HG02763 (cell line): ENCODE measurements at regions not wholly inside any gene's neighbourhood (a gene's known extent, or its start where the extent isn't known, plus 50 kb on each side); places are given as distances from the start of the nearest gene placed in this dataset.

ENCODE experiments used
- ATAC-seq: cut with Tn5 transposase; IDR thresholded peaks from one replicate; pipeline ENCODE4 v1.9.1; 2021; ENCODE audit warnings: mild to moderate bottlenecking, moderate library complexity; ENCODE audit not compliant: unreplicated experiment

DNA sequence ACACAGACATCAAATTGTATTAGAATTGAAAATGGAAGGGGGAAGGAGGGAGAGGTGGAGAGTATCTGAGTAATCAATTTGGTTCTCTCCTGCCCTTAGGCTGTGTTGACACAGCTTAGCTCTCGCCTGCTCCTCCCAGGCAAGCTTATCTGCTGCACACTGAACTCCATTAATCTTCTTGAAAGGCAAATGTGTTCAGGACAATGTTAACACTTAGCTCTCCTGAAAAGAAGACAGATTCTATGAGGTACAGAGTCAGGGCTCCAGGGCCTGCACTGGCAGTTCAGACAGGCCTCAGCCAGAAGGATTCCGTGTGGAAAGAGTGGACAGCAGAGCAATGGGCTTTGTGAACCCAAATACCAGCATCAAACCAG lies 430.0 kb upstream of the TNP1 start:
- no peak for ATAC-seq

DNA sequence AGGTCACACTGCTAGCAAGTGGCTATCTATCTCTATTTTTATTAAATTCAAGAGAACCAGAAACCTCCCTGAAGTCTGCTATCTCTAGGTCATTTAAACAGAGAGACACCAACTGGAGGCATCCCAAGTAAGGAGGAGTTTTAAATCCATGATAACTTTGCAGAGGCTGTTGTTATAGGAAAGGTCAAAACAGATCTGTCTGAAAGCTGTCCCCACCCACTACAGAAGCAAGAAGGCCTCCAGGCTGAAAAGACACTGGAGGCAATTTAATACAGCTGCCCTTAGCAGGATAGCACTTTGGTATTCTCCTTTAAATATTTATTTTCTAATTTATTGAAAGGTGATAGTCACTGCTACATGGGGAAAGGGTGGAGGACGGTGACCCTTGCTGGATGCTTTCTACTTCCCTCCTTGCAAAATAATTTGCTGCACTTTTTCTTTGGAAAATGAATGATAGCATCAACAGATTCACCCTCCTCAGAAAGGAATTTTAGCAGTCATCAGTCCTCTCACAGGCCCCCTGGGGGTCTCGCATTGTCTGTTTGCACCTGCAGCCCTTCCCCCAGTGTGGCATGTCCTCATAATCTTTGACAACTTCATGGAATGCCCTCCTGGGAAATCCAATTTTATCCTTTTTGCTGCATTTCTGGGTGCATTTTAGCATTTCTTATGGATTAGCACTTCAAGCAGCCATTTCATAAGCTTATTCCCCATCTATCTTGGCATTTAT lies 429.5 kb upstream of the TNP1 start:
- ATAC-seq, result no peak

DNA sequence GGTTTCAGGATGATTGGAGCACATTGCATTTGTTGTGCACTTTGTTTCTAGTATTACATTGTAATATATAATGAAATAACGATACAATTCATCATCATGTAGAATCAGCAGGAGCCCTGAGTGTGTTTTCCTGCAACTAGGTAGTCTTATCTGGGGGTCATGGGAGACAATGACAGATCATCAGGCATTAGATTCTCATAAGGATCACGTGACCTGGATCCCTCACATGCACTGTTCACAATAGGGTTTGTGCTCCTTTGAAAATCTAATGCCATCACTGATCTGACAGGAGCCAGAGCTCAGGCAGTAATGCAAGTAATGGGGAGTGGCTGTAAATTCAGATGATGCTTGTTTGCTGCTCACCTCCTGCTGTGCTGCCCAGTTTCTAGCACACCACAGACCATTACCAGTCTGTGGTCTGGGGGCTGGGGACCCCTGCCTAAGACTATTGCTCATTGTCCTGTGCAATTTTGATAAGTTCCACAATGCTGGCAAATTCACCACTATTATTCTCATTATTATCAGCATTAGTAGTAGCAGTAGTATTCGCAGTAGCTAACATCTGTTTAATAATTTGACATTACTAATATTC lies 428.7 kb upstream of the TNP1 start:
- no peak for ATAC-seq

DNA sequence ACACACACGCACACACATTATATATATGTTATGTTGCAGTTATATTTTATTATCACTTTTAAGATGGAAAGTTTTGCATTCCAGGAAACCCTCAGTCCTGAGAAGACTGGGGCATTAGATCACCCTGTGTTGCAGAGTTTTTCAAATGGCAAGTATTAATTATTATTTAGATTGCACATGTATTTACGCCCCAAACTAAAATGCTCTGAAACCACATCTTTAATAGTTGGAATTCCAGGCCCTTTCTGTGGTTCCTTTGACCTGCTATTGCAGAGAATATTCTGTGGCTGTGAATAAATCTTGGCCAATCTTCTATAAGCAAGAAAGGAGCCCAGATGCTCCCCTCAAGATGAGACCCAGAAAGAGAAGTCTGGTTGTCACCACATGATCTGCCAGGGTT lies 427.0 kb upstream of the TNP1 start:
- no peak for ATAC-seq

DNA sequence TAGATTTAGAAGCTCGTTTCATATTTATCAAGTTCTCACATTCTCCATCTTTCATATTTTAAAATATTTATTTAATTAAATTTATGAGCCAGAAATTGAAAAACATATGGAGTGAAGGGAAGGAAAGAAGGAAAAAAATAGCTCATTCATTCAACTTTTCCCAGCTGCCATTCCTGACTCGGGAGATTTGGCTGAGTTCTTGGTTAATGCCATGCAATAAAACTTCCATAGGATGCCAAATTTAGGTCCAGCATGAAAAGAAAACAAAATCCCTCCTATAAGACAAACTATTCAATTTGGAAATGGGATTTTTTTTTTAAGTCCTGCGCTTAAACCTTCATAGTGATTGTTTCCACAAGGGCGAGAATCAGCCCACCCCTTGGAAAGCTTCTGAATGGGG lies 426.1 kb upstream of the TNP1 start:
- ATAC-seq, result no peak

DNA sequence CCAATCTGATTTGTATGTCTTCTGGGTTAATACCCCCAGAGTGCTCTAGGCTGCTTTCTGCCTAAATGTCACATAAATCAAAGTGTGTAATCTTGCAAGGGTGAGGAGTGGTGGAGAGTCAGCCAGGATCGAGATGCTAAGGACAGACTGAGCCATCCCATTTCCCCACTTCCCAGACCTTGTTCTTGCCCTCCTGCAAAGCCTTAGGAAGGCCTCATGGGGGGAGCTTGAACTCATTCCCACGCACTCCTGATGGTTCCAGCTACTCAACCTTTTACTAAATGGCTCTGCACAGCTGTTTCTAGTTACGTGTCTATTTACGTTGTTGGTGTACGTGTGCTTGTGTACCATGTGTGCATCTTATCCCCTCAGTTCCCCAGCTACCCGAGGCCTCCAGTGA lies 423.6 kb upstream of the TNP1 start:
- ATAC-seq, result no peak

DNA sequence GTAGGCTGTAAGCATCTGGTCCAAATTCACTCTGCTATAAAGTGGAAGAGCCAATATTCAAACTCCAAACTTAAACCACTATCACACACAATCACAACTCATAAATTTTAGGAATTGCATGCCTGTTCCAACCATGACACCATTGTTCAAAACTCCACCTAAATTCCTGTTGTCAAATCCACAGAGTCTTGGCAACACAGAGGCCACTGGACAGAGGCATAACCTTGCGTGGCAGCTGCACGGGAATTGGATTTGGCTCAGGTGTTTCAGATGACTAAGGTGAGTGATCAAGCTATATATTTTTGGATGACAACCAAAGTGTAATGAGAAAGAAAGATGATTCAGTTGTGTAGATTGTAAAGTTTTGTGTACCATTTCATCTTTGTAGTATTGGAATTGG lies 422.7 kb upstream of the TNP1 start:
- no peak for ATAC-seq

DNA sequence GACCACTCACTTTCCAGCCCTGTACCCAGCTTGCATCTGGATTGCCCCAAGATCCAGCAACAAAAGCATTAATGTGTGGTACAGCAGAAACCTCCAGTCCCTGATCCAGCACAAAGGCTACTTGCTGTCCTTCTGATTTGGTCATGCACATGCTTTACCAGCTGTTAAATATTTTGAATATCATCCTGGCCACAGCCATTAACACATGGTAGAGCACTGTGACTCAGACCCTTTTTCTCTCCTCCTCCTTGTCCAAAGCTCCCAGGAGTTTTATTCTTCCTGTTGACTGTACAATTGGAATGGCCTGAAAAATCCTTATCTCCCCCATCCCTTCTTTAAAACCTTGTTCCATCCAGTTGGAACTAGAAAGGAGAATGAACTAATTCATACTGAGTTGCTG lies 419.7 kb upstream of the TNP1 start:
- no peak for ATAC-seq

DNA sequence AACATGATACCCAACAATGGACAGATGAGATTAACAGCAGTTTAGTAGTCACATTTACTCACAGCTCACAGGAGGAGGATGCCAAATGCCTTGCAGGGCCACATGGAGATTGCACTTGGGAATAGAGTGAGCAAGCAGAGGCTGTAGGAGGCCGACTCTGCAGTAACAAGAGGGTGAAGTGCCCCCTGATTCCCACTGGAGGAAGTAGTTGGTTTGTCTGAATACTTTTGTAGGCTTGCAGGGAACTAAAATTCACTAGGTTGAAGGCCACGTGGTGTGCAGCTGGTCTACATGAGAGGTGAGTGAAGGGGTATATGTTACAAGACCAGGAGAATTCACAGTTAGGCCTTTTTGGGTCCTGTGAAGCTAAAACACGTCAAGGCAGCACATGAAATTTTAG lies 419.3 kb upstream of the TNP1 start:
- no peak for ATAC-seq

DNA sequence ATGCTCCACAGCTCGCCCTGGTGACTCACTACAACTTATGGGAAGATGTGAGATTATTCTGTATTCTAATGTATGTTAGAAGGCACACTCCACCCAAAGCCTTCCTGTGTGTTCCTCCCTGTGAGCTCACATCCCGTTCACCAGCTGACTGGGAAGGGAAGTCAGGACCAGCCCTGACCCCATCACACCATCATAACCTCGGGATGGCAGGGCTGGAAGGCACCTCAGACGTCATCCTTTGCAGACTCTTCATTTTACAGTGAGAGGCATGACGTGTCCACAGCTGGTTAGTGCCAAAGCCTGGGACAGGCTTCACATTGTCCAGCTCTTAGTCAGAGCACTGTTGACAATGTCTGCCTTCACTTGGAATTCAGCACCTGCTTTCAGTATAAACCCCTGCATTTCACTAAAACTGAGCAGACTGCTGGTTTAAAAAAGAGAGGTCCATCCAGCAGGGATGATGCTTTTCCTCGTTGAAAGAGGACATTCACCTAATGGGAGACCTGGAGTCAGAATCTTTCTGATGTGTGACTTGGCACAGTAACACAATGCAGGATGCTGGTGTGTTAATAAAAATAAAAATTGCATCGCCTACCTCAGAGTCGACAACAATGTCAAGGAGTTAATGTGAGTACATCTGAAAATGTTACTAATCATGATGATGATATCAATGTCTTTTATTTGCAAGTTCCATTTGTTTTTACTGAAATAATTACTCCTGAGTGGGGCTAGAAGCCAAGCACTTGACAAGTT lies 418.0 kb upstream of the TNP1 start:
- no peak for ATAC-seq

DNA sequence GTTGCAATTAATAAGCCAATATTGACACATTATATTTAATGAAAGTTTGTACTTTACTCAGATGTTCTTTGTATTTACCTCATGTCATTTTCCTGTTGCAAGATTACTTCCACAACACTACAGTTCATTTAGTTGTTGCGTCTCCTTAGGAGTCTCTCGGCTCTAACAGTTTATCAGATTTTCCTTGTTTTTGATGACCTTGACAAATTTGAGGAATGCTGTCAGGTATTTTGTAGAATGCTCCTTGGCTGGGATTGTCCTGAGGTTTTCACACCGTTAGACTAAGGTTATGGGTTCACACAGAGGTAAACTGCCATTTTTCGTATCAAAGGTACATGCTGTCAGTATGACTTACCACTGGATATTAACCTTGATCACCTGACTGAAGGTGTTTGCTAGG lies 416.6 kb upstream of the TNP1 start:
- no peak for ATAC-seq

DNA sequence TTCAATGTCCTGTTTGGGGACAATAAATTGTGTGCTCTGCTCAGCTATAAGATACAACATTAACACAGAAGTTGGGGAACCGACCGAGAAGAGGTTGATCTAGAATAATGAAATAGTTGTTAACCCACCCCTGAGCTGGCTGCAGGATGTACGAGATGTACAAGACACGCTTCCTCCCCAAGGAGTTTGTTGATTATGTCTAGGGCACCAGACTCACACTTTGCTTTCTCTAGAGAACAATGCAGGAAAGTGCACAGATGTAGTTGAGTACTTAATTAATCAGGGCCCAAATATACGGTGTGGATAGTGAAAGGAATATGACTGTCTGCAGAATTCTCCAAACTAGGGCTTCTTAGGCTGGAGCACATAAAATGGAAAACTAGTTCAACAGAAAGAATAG lies 415.2 kb upstream of the TNP1 start:
- ATAC-seq, result no peak

DNA sequence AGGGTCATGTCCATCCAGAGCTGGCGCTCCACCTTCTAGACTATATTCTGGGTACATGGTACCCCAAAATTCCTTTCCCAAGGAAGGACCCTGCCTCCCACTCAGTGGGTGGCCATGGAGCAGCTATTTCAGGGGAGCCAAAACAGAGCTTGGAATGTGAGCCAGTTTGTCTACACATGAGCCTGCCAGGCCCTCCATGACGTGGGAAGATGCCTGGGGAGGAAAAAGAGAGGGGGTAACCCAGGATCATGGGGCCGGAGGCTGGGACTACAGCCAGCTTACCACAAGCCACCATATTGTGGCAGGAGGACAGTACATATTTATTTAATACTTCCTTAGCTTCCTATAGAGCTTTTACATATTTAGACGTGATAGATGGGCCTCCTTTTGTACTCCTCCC lies 414.7 kb upstream of the TNP1 start:
- no peak for ATAC-seq

DNA sequence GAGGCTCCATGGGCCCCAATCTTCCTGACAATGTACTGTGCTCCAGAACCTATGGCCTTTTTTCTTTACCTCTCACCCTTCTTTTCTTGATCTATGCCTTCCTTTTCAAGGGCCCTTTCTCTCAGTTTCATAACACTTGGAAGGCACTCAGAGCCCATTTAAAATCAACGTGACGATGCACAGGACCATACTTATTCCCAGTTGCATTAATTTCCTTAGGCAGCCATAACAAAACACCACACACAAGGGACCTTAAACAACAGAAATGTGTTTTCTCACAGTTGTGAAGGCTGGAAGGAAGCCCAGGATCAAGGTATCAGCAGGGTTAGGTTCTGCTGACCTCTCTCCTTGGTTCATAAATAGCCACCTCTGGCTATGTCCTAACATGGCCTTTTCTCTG lies 414.0 kb upstream of the TNP1 start:
- no peak for ATAC-seq

DNA sequence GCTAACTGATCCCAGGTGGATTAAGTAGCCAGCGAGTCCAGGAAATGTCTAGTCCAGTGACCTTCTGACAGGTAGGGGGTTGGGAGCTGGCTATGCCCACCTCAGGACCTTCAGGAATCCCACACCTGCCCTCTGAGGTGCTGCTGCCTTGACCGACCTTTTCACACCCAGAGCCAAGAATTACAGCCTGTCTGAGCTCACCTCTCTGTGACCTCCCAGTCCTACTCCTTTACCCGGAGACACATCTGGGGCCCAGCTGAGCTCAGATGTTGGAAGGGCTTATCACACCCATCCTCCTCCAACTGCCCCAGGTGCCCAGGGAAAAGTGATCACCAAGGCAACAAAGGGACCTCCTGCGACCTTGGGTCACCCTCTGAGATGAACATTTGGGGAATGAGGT lies 413.3 kb upstream of the TNP1 start:
- ATAC-seq, result no peak

DNA sequence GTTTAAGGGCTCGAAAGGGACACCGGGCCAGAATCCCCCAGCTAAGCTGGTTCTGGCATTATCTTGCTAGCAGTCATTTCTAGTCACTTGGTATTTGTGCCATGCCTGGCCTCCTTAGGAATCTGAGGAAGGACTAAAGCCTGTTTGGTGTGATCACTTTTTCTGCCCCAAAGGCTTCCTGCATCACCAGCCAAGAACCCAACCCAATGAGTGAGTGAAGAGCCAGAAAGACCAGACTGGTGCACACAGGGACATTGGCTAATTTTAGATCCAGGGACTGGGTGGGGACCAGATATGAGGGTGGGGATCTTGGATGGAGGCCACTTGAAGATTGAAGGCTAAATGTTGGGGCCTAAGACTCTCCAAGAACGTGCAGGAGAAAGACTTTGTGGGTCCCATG lies 411.9 kb upstream of the TNP1 start:
- no peak for ATAC-seq

DNA sequence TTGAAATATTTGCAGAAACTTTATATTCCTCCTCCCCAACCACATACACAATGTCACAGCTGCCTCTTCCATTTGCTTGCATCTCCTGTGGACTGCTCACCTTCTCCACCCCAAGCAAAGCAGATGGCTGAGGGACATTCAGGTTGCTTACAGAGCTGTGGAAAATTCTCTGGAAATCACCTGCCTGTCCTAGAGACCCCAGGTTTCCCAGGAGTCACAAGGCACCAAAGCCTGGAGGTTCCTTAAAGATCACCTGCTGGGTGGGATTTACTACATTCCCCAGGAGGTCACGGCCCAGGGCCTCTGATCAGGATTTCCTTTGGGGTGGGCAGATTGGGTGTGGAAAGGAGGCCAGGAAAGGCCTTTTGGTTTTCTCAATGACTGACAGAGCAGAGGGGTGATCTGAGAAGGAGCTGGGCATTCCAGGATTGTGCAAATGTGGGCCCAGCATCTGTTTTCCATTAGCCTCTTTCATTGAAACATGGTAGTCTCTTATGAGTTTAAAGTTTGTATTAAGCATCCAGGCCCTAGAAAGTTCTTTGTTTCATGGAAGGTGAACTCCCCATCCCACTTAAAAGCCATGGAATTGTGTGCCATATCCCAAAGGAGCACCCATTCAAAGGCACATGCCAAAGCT lies 410.7 kb upstream of the TNP1 start:
- no peak for ATAC-seq

DNA sequence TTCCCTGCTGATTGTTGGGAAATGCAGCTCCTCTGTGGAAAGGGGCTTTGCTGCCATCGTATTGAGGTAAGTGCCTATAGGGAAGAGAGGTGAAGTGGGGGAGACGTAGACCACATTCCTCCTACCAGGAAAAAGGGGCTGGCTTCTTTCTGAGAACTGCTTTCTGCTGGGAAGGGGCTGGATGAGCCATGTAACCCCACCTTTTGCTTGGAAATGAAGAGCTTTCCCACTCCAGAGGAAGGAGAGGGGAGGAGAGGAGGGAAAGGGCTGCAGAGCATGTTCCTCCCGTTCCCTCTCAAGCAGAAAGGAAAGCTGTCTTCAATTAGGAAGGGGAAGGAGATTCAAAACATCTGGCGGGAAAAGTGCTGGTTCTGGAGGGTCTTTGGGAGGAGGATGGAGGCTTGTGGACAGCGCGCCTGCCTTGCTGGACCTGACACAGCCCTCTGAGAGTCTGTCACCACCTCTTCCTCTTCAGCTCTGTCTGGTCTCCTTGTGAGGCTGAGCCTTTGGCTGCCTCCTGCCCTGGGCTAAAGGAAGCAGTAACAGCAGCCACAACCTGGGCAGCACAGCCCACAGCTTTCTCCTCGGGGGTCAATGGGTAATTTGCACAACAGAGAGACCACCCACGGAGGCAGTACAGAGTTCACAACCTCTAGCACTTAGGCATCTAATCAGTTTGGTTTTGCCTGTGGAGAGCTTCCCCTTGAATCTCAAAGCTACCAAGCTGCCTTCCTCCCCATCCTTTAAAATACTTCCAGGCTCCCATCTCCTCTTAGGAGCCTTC lies 410.0 kb upstream of the TNP1 start:
- no peak for ATAC-seq

DNA sequence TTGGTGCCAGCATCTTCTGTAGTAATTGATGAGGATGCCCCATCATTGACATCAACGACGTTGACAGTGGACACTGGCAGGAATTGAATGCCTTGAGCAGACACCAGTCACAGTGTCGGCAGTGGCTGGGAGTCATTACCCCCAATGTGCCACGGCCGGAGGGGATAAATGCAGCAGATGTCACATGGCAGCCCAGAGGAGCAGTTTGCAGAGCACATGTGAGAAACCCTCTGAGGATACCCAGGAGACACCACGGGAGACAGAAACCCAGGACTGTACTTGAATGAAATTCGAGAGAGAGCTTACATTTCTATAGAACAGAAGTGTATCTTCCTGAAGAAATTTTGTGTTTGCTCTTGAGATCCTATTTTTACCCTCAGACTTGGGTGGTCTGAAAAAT lies 409.1 kb upstream of the TNP1 start:
- no peak for ATAC-seq

DNA sequence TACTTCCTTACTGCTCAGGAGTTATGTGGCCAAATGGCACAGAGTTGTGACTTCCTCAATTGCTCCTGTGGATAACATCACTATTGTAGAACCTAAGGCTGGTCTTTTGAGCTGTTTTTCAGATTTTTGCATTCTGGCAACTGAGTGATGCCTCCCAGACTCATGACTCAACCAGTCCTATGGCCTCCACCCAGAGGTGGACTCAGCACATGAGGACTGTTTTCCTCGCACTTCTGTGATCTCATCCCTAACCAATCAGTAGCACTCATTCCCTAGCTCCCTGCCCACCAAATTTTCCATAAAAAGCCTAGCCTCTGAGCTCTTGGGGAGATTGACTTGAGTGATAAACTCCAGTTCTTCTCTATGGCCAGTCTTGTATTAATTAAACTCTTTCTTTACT lies 407.9 kb upstream of the TNP1 start:
- no peak for ATAC-seq

DNA sequence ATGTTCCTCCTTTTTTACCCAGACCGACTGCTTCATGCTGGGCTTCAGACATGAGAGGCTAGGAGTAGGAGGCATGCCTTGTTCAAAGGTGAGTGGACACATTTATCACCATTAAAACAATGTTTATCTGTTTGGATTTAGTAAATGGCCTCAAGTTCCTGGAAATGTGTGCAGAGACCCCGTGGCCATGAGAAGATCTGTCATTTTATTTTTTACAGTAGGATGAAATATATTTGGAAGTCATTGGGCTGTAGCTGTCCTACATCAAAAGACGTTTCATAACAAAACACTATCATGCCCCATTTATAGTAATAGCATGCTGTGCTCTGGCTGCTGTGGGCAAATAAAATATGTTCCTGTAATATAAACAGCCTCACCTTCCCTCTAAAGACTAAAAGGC lies 403.9 kb upstream of the TNP1 start:
- no peak for ATAC-seq
